SK-N-SH (cell line): ENCODE measurements at regions not wholly inside any gene's neighbourhood (a gene's known extent, or its start where the extent isn't known, plus 50 kb on each side); places are given as distances from the start of the nearest gene placed in this dataset.

ENCODE experiments used
- CTCF ChIA-PET: fragments of 300-600, 350-600 bp; formaldehyde crosslinking; extraction: SDS; loops from one replicate; lab custom pipeline; 2021; lab: Yijun Ruan, JAX
- POLR2A ChIA-PET: fragments of 350-600 bp; sonication (Branson Sonifier 250); formaldehyde crosslinking; extraction: SDS; loops from one replicate; lab custom pipeline; 2020; ENCODE audit warnings: antibody characterized with exemption, inconsistent platforms; lab: Yijun Ruan, JAX
- DNase-seq: peaks from one replicate; pipeline ENCODE4 v3.0.0; 2012
- H2AFZ ChIP-seq: fragments of 200-600 bp; sonication (generic); 2 replicates; pipeline ENCODE4 v1.8.1; 2016; ENCODE audit warnings: antibody characterized with exemption, mild to moderate bottlenecking, low read depth
- H3F3A ChIP-seq: fragments of 200-600 bp; sonication (generic); replicated peaks from 2 replicates; pipeline ENCODE3; 2016; ENCODE audit warnings: antibody characterized with exemption, mild to moderate bottlenecking; ENCODE audit not compliant: insufficient read depth
- H3K27ac ChIP-seq, 2 experiments: fragments of 200-500 bp in 1 of 2; fragments of 200-600 bp in 1 of 2; sonication (Bioruptor generic) in 1 of 2; sonication (generic), shearing (Covaris generic) in 1 of 2; 2 replicates each; pipeline versions ENCODE4 v1.5.1 to v1.6.1; 2014 to 2016; ENCODE audit warnings: low read depth in 2 of 2, inconsistent platforms in 1 of 2, low read length in 1 of 2, mild to moderate bottlenecking in 1 of 2, mixed read lengths in 1 of 2
- H3K27me3 ChIP-seq: fragments of 200-600 bp; sonication (generic), shearing (Covaris generic); 2 replicates; pipeline ENCODE4 v1.6.1; 2016; ENCODE audit warnings: mixed run types; ENCODE audit not compliant: insufficient read depth
- H3K36me3 ChIP-seq, 2 experiments: fragments of 200-500 bp in 1 of 2; fragments of 200-600 bp in 1 of 2; sonication (Bioruptor generic) in 1 of 2; sonication (generic) in 1 of 2; replicated peaks in 1 of 2; 2 replicates each; pipeline versions ENCODE3 to v1.5.1; 2014 to 2016; ENCODE audit warnings: low read length in 1 of 2, mild to moderate bottlenecking in 1 of 2; ENCODE audit not compliant: insufficient read depth in 2 of 2, control insufficient read depth in 1 of 2
- H3K4me1 ChIP-seq, 2 experiments: fragments of 200-500 bp in 1 of 2; fragments of 200-600 bp in 1 of 2; sonication (Bioruptor generic) in 1 of 2; sonication (generic), shearing (Covaris generic) in 1 of 2; 2 replicates each; pipeline versions ENCODE4 v1.5.1 to v1.6.1; 2014 to 2016; ENCODE audit warnings: low read depth in 1 of 2, low read length in 1 of 2, mixed run types in 1 of 2; ENCODE audit not compliant: insufficient read depth in 2 of 2, control insufficient read depth in 1 of 2
- H3K4me2 ChIP-seq: fragments of 200-600 bp; sonication (generic), shearing (Covaris generic); 2 replicates; pipeline ENCODE4 v1.6.1; 2017; ENCODE audit warnings: mixed run types
- H3K4me3 ChIP-seq, 2 experiments: fragments of 200-500 bp in 1 of 2; fragments of 200-600 bp in 1 of 2; sonication (Bioruptor generic) in 1 of 2; sonication (generic), shearing (Covaris generic) in 1 of 2; 2 replicates each; pipeline versions ENCODE4 v1.5.1 to v1.8.1; 2014 to 2016; ENCODE audit warnings: low read depth in 2 of 2, inconsistent platforms in 1 of 2, low read length in 1 of 2, mild to moderate bottlenecking in 1 of 2, mixed read lengths in 1 of 2, moderate library complexity in 1 of 2
- H3K79me2 ChIP-seq: fragments of 200-600 bp; sonication (generic); 2 replicates; pipeline ENCODE4 v1.8.1; 2017; ENCODE audit warnings: mild to moderate bottlenecking; ENCODE audit not compliant: insufficient read depth
- H3K9ac ChIP-seq: fragments of 200-600 bp; sonication (generic); 2 replicates; pipeline ENCODE4 v1.6.1; 2017; ENCODE audit warnings: mixed run types
- H3K9me2 ChIP-seq: fragments of 200-600 bp; sonication (generic); 2 replicates; pipeline ENCODE4 v1.6.1; 2017; ENCODE audit warnings: mixed run types
- H3K9me3 ChIP-seq: fragments of 200-600 bp; sonication (generic); 2 replicates; pipeline ENCODE4 v1.6.1; 2017; ENCODE audit warnings: mixed run types, mild to moderate bottlenecking, moderate library complexity
- H4K20me1 ChIP-seq: fragments of 200-600 bp; sonication (generic); 2 replicates; pipeline ENCODE4 v1.6.1; 2017; ENCODE audit warnings: mild to moderate bottlenecking, mixed run types; ENCODE audit not compliant: insufficient read depth
- CTCF ChIP-seq: fragments of 200-600 bp; sonication (generic); IDR thresholded peaks from 2 replicates; pipeline ENCODE4 v1.6.1; 2017; ENCODE audit warnings: antibody characterized with exemption, mild to moderate bottlenecking, moderate library complexity
- FOSL2 ChIP-seq: IDR thresholded peaks from 2 replicates; pipeline ENCODE4 v1.4.0; 2012; ENCODE audit warnings: low read depth, mild to moderate bottlenecking, moderate library complexity, borderline replicate concordance
- FOXJ3 ChIP-seq: sonication (generic); formaldehyde crosslinking; IDR thresholded peaks from 2 replicates; pipeline ENCODE4 v1.5.1; 2020; ENCODE audit warnings: mild to moderate bottlenecking, missing genetic modification reagents
- FOXM1 ChIP-seq: IDR thresholded peaks from 2 replicates; pipeline ENCODE4 v1.4.0; 2012; ENCODE audit warnings: low read depth, mild to moderate bottlenecking
- GABPA ChIP-seq: IDR thresholded peaks from 2 replicates; pipeline ENCODE4 v1.4.0; 2012; ENCODE audit warnings: low read depth, mild to moderate bottlenecking
- MEF2A ChIP-seq: IDR thresholded peaks from 2 replicates; pipeline ENCODE4 v1.4.0; 2012; ENCODE audit warnings: low read depth, borderline replicate concordance
- MXI1 ChIP-seq: IDR thresholded peaks from 2 replicates; pipeline ENCODE4 v1.6.1; 2012; ENCODE audit warnings: mild to moderate bottlenecking, low read depth, low read length, improper control_type of control experiment
- NRF1 ChIP-seq: IDR thresholded peaks from 2 replicates; pipeline ENCODE4 v1.6.1; 2012; ENCODE audit warnings: low read depth, mild to moderate bottlenecking, low read length
- POLR2AphosphoS5 ChIP-seq: IDR thresholded peaks from 2 replicates; pipeline ENCODE4 v1.6.1; 2012; ENCODE audit warnings: low read depth, low read length
- RCOR1 ChIP-seq: fragments of 150-350 bp; IDR thresholded peaks from 2 replicates; pipeline ENCODE4 v1.6.1; 2017; ENCODE audit warnings: antibody characterized with exemption, low read length
- RXRA ChIP-seq: IDR thresholded peaks from 2 replicates; pipeline ENCODE4 v1.4.0; 2012; ENCODE audit warnings: low read depth, mild to moderate bottlenecking, borderline replicate concordance
- SIN3A ChIP-seq: IDR thresholded peaks from 2 replicates; pipeline ENCODE4 v1.6.1; 2012; ENCODE audit warnings: low read depth, mild to moderate bottlenecking, low read length, moderate library complexity, borderline replicate concordance
- SMC3 ChIP-seq: IDR thresholded peaks from 2 replicates; pipeline ENCODE4 v1.6.1; 2012; ENCODE audit warnings: low read depth, low read length, improper control_type of control experiment
- TAF1 ChIP-seq: IDR thresholded peaks from 2 replicates; pipeline ENCODE4 v1.6.1; 2012; ENCODE audit warnings: low read depth, mild to moderate bottlenecking, low read length, moderate library complexity, borderline replicate concordance
- TCF12 ChIP-seq: IDR thresholded peaks from 2 replicates; pipeline ENCODE4 v1.4.0; 2012
- USF2 ChIP-seq: fragments of 150-350 bp; IDR thresholded peaks from 2 replicates; pipeline ENCODE4 v1.6.1; 2017; ENCODE audit warnings: antibody characterized with exemption, low read length, low read depth, borderline replicate concordance
- YY1 ChIP-seq: IDR thresholded peaks from 2 replicates; pipeline ENCODE4 v1.4.0; 2012; ENCODE audit warnings: low read depth, mild to moderate bottlenecking
- ZBTB33 ChIP-seq: IDR thresholded peaks from 2 replicates; pipeline ENCODE4 v1.4.0; 2012; ENCODE audit warnings: low read depth, borderline replicate concordance
- WGBS: methylation state at CpG from one replicate; pipeline ENCODE4 v1.1.6; 2017; ENCODE audit warnings: low lambda C conversion rate; 5-methylcytosine and 5-hydroxymethylcytosine counted together

GRCh38 chr7:145088111-145088745 lies 252.4 kb upstream of the TPK1 start:
- DNase-seq, result no peak
- Histone ChIP-seq H4K20me1 (no peaks in the 10 kb centered on the region), H3F3A (no peaks in the 10 kb centered on the region), H3K4me2 (no peak overlapping the region), H3K27me3 (no peaks in the 10 kb centered on the region), H3K36me3 (no peaks in the 10 kb centered on the region), H3K9me2 (peaks cover 12% of the 10 kb centered on the region; the same call in 1 of the 2 replicates), H3K9me3 (peaks cover 2% of the 10 kb centered on the region), H3K27ac (no peak overlapping the region), H3K79me2 (no peaks in the 10 kb centered on the region), H2AFZ (no peak overlapping the region), H3K4me3 (no peak overlapping the region), H3K9ac (no peak overlapping the region), H3K4me1 (no peaks in the 10 kb centered on the region)
- TF ChIP-seq FOXM1, result no peak
- TF ChIP-seq SMC3, result no peak
- no peak for TF ChIP-seq TCF12
- no peak for TF ChIP-seq MXI1
- TF ChIP-seq FOSL2, result no peak
- no peak for TF ChIP-seq TAF1
- no peak for TF ChIP-seq SIN3A
- TF ChIP-seq MEF2A, result no peak
- TF ChIP-seq USF2, result no peak
- TF ChIP-seq YY1, result no peak
- TF ChIP-seq ZBTB33, result no peak
- TF ChIP-seq NRF1, result no peak
- TF ChIP-seq RCOR1, result no peak
- no peak for TF ChIP-seq CTCF
- no peak for TF ChIP-seq RXRA
- no peak for TF ChIP-seq POLR2AphosphoS5
- TF ChIP-seq FOXJ3 (CRISPR knock-in tag), result no peak
- TF ChIP-seq GABPA, result no peak
- POLR2A ChIA-PET, result no interaction called here
- CTCF ChIA-PET, result no interaction called here
- 3% methylated on average over 3 of the region's 3 CpGs for WGBS
